Kidney epithelial cell (primary cell): ENCODE measurements at regions not wholly inside any gene's neighbourhood (a gene's known extent, or its start where the extent isn't known, plus 50 kb on each side); places are given as distances from the start of the nearest gene placed in this dataset.

Experiments used
- DNase-seq: peaks from one replicate; pipeline ENCODE4 v3.0.0-alpha.2; 2010; ENCODE audit warnings: low read depth
- H3K27me3 ChIP-seq: 2 replicates; pipeline ENCODE4 v1.6.0; 2011; ENCODE audit warnings: low read length; ENCODE audit not compliant: control insufficient read depth, insufficient read depth
- H3K36me3 ChIP-seq: 2 replicates; pipeline ENCODE4 v1.5.1; 2011; ENCODE audit warnings: low read length; ENCODE audit not compliant: control insufficient read depth, insufficient read depth
- H3K4me3 ChIP-seq: 2 replicates; pipeline ENCODE4 v1.5.1; 2011; ENCODE audit warnings: low read depth, mild to moderate bottlenecking, control low read depth, low read length
- CTCF ChIP-seq: IDR thresholded peaks from 2 replicates; pipeline ENCODE4 v1.5.1; 2011; ENCODE audit warnings: mild to moderate bottlenecking, moderate library complexity, low read length, control low read depth, inconsistent platforms; ENCODE audit not compliant: insufficient read depth, poor library complexity, severe bottlenecking

DNA sequence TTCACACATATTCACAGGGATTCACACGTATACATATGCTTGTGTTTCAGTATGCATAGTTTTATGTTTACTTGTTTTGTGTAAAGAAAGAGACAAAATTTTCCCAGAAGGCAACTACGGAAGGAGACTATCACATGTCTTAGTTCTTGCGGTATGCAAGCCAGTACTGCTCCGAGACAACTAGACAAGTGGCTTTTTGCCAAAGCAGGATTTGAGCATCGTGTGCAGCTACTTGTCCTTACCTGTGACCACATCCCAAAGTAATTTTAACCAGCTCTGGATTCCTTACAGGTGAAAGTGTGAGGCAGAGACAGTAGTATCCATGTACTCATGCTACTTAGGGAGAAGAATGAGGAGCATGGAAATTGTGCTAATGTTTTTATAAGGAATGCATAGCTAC is 591.4 kb upstream of the NR2F2 start:
- Histone ChIP-seq H3K27me3 (no peaks in the 10 kb centered on the region), H3K36me3 (no peaks in the 10 kb centered on the region), H3K4me3 (no peak overlapping the region)
- no peak for TF ChIP-seq CTCF
- DNase-seq, result no peak

DNA sequence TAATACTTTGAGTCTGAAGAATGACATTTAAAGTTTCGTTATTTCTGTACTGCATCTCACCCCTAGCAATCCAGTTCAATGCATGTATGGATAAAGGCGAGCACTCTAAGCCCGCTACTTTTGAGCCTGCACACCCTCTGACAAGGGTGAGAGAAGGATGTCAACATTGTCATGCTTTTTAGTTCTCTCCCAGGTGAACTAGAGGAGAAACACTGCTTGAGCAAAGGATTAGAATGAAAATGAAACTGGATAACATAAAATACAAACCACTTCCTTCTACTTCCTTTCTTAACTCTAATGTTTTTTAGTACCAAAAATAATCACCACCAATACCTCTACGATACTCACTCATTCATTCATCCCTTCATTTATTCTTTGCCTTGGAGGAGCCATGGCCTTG is 588.7 kb upstream of the NR2F2 start:
- H3K36me3 ChIP-seq, result no peaks in the 10 kb centered on the region
- no peaks in the 10 kb centered on the region for H3K27me3 ChIP-seq
- no peak overlapping the region for H3K4me3 ChIP-seq
- no peak for DNase-seq
- no peak for TF ChIP-seq CTCF

- TF ChIP-seq CTCF, result no peak
- Histone ChIP-seq H3K4me3 (no peak overlapping the region), H3K27me3 (no peaks in the 10 kb centered on the region), H3K36me3 (no peaks in the 10 kb centered on the region)
- no peak for DNase-seq
Measured at GRCh38 chr15:95742256-95742655, 588.2 kb upstream of the NR2F2 start.

GRCh38 chr15:95742836-95743235 is 587.7 kb upstream of the NR2F2 start:
- H3K4me3 ChIP-seq, result no peak overlapping the region
- H3K27me3 ChIP-seq, result no peaks in the 10 kb centered on the region
- no peaks in the 10 kb centered on the region for H3K36me3 ChIP-seq
- DNase-seq, result no peak
- TF ChIP-seq CTCF, result no peak

- Histone ChIP-seq H3K4me3 (no peak overlapping the region), H3K27me3 (no peaks in the 10 kb centered on the region), H3K36me3 (no peaks in the 10 kb centered on the region)
- no peak for DNase-seq
- no peak for TF ChIP-seq CTCF
Measured at GRCh38 chr15:95757171-95757570, 573.3 kb upstream of the NR2F2 start.

DNA sequence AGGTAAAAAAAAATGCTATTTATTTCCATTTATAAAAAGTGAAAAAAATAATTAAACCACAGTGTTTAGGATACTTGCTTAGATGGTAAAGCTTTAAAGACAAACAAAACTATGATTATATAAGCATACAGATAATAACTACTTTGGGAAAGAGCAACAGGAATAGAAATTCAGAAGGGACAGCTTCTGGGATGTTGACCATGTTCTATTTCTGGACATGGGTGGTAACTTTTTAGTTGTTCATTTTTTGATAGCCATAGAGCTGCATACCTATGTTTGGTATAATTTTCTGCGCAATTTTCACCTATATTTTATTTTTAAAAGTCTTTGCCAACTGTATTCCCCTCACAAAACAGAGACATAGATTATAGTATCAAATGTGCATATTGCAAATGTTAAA is 572.0 kb upstream of the NR2F2 start:
- Histone ChIP-seq H3K27me3 (no peaks in the 10 kb centered on the region), H3K4me3 (no peak overlapping the region), H3K36me3 (no peaks in the 10 kb centered on the region)
- DNase-seq, result no peak
- no peak for TF ChIP-seq CTCF
